ENCODE measurements at regions not wholly inside any gene's neighbourhood (a gene's known extent, or its start where the extent isn't known, plus 50 kb on each side); places are given as distances from the start of the nearest gene placed in this dataset.
"Not testable (repeated sequence)": the region's sequence is repeated elsewhere in the genome, so short reads cannot be mapped to it uniquely, and the experiment has no call there.

- DNase-seq, result no peak
Measured at GRCh38 chr20:59466107-59466815, 138.1 kb upstream of the PHACTR3 start.

- no peak for DNase-seq
Measured at GRCh38 chr20:59468831-59469230, 135.5 kb upstream of the PHACTR3 start.

- DNase-seq, result no peak
Measured at GRCh38 chr20:59469267-59470252, 134.8 kb upstream of the PHACTR3 start.

GRCh38 chr20:59470521-59470920, 133.8 kb upstream of the PHACTR3 start:
- no peak for DNase-seq

GRCh38 chr20:59471653-59472421, 132.5 kb upstream of the PHACTR3 start:
- no peak for DNase-seq

GRCh38 chr20:59473742-59474141, 130.6 kb upstream of the PHACTR3 start:
- no peak for DNase-seq

- no peak for DNase-seq
Measured at GRCh38 chr20:59481067-59481466, 123.3 kb upstream of the PHACTR3 start.

- no peak for DNase-seq
Measured at GRCh38 chr20:59481477-59482018, 122.8 kb upstream of the PHACTR3 start.

- no peak for DNase-seq
Measured at GRCh38 chr20:59482351-59483187, 121.8 kb upstream of the PHACTR3 start.

- DNase-seq, result no peak
Measured at GRCh38 chr20:59483481-59483880, 120.9 kb upstream of the PHACTR3 start.

GRCh38 chr20:59484228-59484627, 120.1 kb upstream of the PHACTR3 start:
- no peak for DNase-seq

- no peak for DNase-seq
Measured at GRCh38 chr20:59485576-59486454, 118.5 kb upstream of the PHACTR3 start.

GRCh38 chr20:59488459-59488858, 115.9 kb upstream of the PHACTR3 start:
- DNase-seq, result not testable (repeated sequence)

- not testable (repeated sequence) for DNase-seq
Measured at GRCh38 chr20:59490196-59491004, 113.9 kb upstream of the PHACTR3 start.

- DNase-seq, result no peak
Measured at GRCh38 chr20:59491884-59492283, 112.5 kb upstream of the PHACTR3 start.

GRCh38 chr20:59493926-59494325, 110.4 kb upstream of the PHACTR3 start:
- DNase-seq, result no peak

GRCh38 chr20:59495166-59495565, 109.2 kb upstream of the PHACTR3 start:
- no peak for DNase-seq

GRCh38 chr20:59495894-59496510, 108.3 kb upstream of the PHACTR3 start:
- peak; percentile 65 to 73 for DNase-seq

- DNase-seq, result no peak
Measured at GRCh38 chr20:59498291-59498690, 106.0 kb upstream of the PHACTR3 start.

Measured in Kasumi-1 (cell line).